IMR-90 (cell line): ENCODE measurements at regions not wholly inside any gene's neighbourhood (a gene's known extent, or its start where the extent isn't known, plus 50 kb on each side); places are given as distances from the start of the nearest gene placed in this dataset.

Experiments
- ATAC-seq: fragments of 200-7000 bp; cut with Tn5 transposase; 2 replicates; pipeline ENCODE4 v1.9.1; 2020; ENCODE audit warnings: low read depth, mild to moderate bottlenecking, moderate library complexity
- BruUV-seq: library from RNA; stranded (reverse); fragments of 400-500 nt; replicated peaks from 2 replicates; lab custom pipeline; 2021; lab: Mats Ljungman, UMichigan
- CTCF ChIA-PET: fragments of 300-600 bp; formaldehyde crosslinking; extraction: SDS; loops from one replicate; lab custom pipeline; 2021; ENCODE audit warnings: antibody characterized with exemption; lab: Yijun Ruan, JAX
- POLR2A ChIA-PET: fragments of 300-600 bp; sonication (Branson Sonifier 250); formaldehyde crosslinking; loops from one replicate; lab custom pipeline; 2022; ENCODE audit warnings: antibody characterized with exemption; ENCODE audit not compliant: unreplicated experiment; lab: Charles Lee
- DNase-seq: peaks from one replicate; pipeline ENCODE4 v3.0.0; 2013
- H2AFZ ChIP-seq: replicated peaks from 2 replicates; pipeline ENCODE3; 2013; ENCODE audit warnings: low read length, mild to moderate bottlenecking; ENCODE audit not compliant: poor library complexity
- H2AK5ac ChIP-seq: 2 replicates; pipeline ENCODE4 v1.6.1; 2013; ENCODE audit warnings: low read depth, low read length, inconsistent platforms
- H2AK9ac ChIP-seq: replicated peaks from 2 replicates; pipeline ENCODE3; 2013; ENCODE audit warnings: mild to moderate bottlenecking, low read depth, low read length, moderate library complexity; ENCODE audit not compliant: poor library complexity
- H2BK120ac ChIP-seq: 2 replicates; pipeline ENCODE4 v1.6.1; 2013; ENCODE audit warnings: low read depth, low read length, inconsistent platforms
- H2BK15ac ChIP-seq: 3 replicates; pipeline ENCODE4 v1.6.1; 2013; ENCODE audit warnings: low read depth, low read length, inconsistent platforms
- H2BK20ac ChIP-seq: 2 replicates; pipeline ENCODE4 v1.6.1; 2013; ENCODE audit warnings: low read depth, mild to moderate bottlenecking, inconsistent platforms, low read length, moderate library complexity
- H2BK5ac ChIP-seq: 2 replicates; pipeline ENCODE4 v1.6.1; 2013; ENCODE audit warnings: mild to moderate bottlenecking, low read depth, low read length, inconsistent platforms; ENCODE audit not compliant: poor library complexity, severe bottlenecking
- H3K14ac ChIP-seq: replicated peaks from 2 replicates; pipeline ENCODE4 v1.6.1; 2013; ENCODE audit warnings: low read depth, low read length, inconsistent platforms
- H3K18ac ChIP-seq: 2 replicates; pipeline ENCODE4 v1.6.1; 2013; ENCODE audit warnings: low read depth, low read length, control low read depth
- H3K23ac ChIP-seq: 2 replicates; pipeline ENCODE4 v1.6.1; 2013; ENCODE audit warnings: low read depth, low read length, inconsistent platforms
- H3K27ac ChIP-seq: 2 replicates; pipeline ENCODE4 v1.5.1; 2013; ENCODE audit warnings: mild to moderate bottlenecking, control low read depth, low read length; ENCODE audit not compliant: insufficient read depth
- H3K27me3 ChIP-seq: 2 replicates; pipeline ENCODE4 v1.6.1; 2013; ENCODE audit warnings: low read length; ENCODE audit not compliant: control insufficient read depth, insufficient read depth
- H3K36me3 ChIP-seq: 2 replicates; pipeline ENCODE4 v1.6.1; 2013; ENCODE audit warnings: low read length, mixed read lengths; ENCODE audit not compliant: control insufficient read depth, insufficient read depth
- H3K4ac ChIP-seq: 2 replicates; pipeline ENCODE4 v1.6.1; 2013; ENCODE audit warnings: low read depth, low read length, inconsistent platforms
- H3K4me1 ChIP-seq: 2 replicates; pipeline ENCODE4 v1.6.1; 2013; ENCODE audit warnings: low read length, mixed read lengths; ENCODE audit not compliant: control insufficient read depth, insufficient read depth
- H3K4me2 ChIP-seq: 2 replicates; pipeline ENCODE4 v1.6.1; 2013; ENCODE audit warnings: low read depth, mild to moderate bottlenecking, control low read depth, low read length, moderate library complexity
- H3K4me3 ChIP-seq: 2 replicates; pipeline ENCODE4 v1.5.1; 2013; ENCODE audit warnings: low read depth, mild to moderate bottlenecking, control low read depth, low read length, moderate library complexity; ENCODE audit not compliant: insufficient read depth
- H3K56ac ChIP-seq: 2 replicates; pipeline ENCODE4 v1.6.1; 2013; ENCODE audit warnings: low read length, inconsistent platforms; ENCODE audit not compliant: insufficient read depth; ENCODE audit errors: extremely low read depth
- H3K79me1 ChIP-seq, 2 experiments: 2 replicates each; pipeline ENCODE4 v1.6.1; 2013; ENCODE audit warnings: low read length in 2 of 2, inconsistent platforms in 1 of 2, low read depth in 1 of 2
- H3K9ac ChIP-seq: 2 replicates; pipeline ENCODE4 v1.6.1; 2013; ENCODE audit warnings: low read depth, low read length, control low read depth
- H3K9me1 ChIP-seq: 2 replicates; pipeline ENCODE4 v1.6.1; 2013; ENCODE audit warnings: low read length, inconsistent platforms; ENCODE audit not compliant: insufficient read depth
- H3K9me3 ChIP-seq: 2 replicates; pipeline ENCODE4 v1.6.1; 2013; ENCODE audit warnings: low read length; ENCODE audit not compliant: control insufficient read depth, insufficient read depth
- H4K20me1 ChIP-seq: 2 replicates; pipeline ENCODE4 v1.6.1; 2013; ENCODE audit warnings: low read length, inconsistent platforms; ENCODE audit not compliant: insufficient read depth
- H4K5ac ChIP-seq: 2 replicates; pipeline ENCODE4 v1.6.1; 2013; ENCODE audit warnings: mild to moderate bottlenecking, low read depth, low read length, control low read depth
- H4K8ac ChIP-seq, 2 experiments: 2 replicates each; pipeline ENCODE4 v1.6.1; 2013; ENCODE audit warnings: low read depth in 2 of 2, low read length in 2 of 2, control low read depth in 1 of 2, inconsistent platforms in 1 of 2
- H4K91ac ChIP-seq: 2 replicates; pipeline ENCODE4 v1.6.1; 2013; ENCODE audit warnings: low read depth, low read length, inconsistent platforms; ENCODE audit not compliant: insufficient read depth
- BHLHE40 ChIP-seq: fragments of 150-350 bp; IDR thresholded peaks from 2 replicates; pipeline ENCODE4 v1.6.1; 2016; ENCODE audit warnings: mild to moderate bottlenecking, low read depth, low read length
- CHD1 ChIP-seq: IDR thresholded peaks from 2 replicates; pipeline ENCODE4 v1.6.1; 2012; ENCODE audit warnings: low read depth, low read length, improper control_type of control experiment
- RCOR1 ChIP-seq: IDR thresholded peaks from 2 replicates; pipeline ENCODE4 v1.6.1; 2012; ENCODE audit warnings: mild to moderate bottlenecking, low read length, improper control_type of control experiment; ENCODE audit not compliant: insufficient replicate concordance
- SMC3 ChIP-seq: fragments of 150-350 bp; IDR thresholded peaks from 2 replicates; pipeline ENCODE4 v1.6.1; 2016; ENCODE audit warnings: low read depth, mild to moderate bottlenecking, antibody characterized with exemption, low read length, moderate library complexity
- WGBS, 2 experiments: methylation state at CpG; one replicate each; pipeline versions ENCODE4 v1.1.5 to v1.1.7; 2013; ENCODE audit warnings: missing lambda C conversion rate in 2 of 2; ENCODE audit not compliant: insufficient read length in 1 of 2; ENCODE audit errors: extremely low coverage in 2 of 2; 5-methylcytosine and 5-hydroxymethylcytosine counted together
- dilution Hi-C: fragments of 300-500 bp; cut with HindIII; formaldehyde crosslinking; loops from one replicate; pipeline ENCODE4 v1.14.3; 2018; ENCODE audit warnings: low sequenced_read_pairs; ENCODE audit not compliant: unreplicated experiment
- in situ Hi-C: fragments of 300-500 bp; cut with MboI; formaldehyde crosslinking; loops from 3 replicates; pipeline ENCODE4 v1.14.3; 2019; ENCODE audit warnings: low sequenced_read_pairs, inconsistent platforms, mixed read lengths
- intact Hi-C: fragments of 100-400 bp; cut with micrococcal nuclease; formaldehyde crosslinking; loops from 2 replicates; pipeline ENCODE4 v1.10.0; 2022
- TF ChIP-seq, protein P1 (sequence below): fragments of 150-350 bp; IDR thresholded peaks from 2 replicates; pipeline ENCODE4 v1.6.1; 2016; ENCODE audit warnings: low read depth, mild to moderate bottlenecking, low read length, moderate library complexity, borderline replicate concordance
- TF ChIP-seq, protein P2 (sequence below): conservative IDR thresholded peaks from 2 replicates; pipeline ENCODE4 v1.5.1; 2012; ENCODE audit warnings: mild to moderate bottlenecking, low read depth, low read length, improper control_type of control experiment

DNA sequence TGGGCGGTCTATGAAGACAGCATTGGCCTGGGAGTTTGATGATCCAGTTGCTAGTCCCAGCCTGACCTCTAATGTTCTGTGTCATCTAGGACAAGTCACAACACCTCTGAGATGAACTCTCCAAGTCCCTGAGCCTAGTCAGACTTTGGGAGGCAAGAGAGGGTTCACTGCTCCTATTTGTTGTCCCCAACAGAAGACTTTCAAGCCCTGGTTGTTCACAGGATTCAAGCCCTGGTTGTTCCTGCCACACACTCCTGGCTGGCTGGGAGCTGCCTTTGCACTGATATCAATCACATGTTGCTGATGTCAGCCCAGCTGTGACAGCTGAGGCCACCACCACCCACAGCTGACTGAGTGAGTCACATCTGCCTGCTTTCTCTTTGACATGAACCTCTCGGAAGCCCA lies 253.2 kb upstream of the RASGEF1B start:
- H3K4me2 ChIP-seq = no peak overlapping the region
- no peak overlapping the region for H2AK5ac ChIP-seq
- intact Hi-C loops (no loop called here), in situ Hi-C loops (no loop called here), dilution Hi-C loops (no loop called here)
- no CpG with 5 or more reads among the region's 2 CpGs for WGBS, 2 experiments
- H3K56ac ChIP-seq = no peak overlapping the region
- H3K36me3 ChIP-seq = no peaks in the 10 kb centered on the region
- no peak overlapping the region for H3K27ac ChIP-seq
- ChIA-PET CTCF (no interaction called here), POLR2A (no interaction called here)
- H2AFZ ChIP-seq = no peak overlapping the region
- H3K79me1 ChIP-seq = no peaks in the 10 kb centered on the region
- TF ChIP-seq, protein P1, sequence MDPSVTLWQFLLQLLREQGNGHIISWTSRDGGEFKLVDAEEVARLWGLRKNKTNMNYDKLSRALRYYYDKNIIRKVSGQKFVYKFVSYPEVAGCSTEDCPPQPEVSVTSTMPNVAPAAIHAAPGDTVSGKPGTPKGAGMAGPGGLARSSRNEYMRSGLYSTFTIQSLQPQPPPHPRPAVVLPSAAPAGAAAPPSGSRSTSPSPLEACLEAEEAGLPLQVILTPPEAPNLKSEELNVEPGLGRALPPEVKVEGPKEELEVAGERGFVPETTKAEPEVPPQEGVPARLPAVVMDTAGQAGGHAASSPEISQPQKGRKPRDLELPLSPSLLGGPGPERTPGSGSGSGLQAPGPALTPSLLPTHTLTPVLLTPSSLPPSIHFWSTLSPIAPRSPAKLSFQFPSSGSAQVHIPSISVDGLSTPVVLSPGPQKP = no peak
- TF ChIP-seq, protein P2, sequence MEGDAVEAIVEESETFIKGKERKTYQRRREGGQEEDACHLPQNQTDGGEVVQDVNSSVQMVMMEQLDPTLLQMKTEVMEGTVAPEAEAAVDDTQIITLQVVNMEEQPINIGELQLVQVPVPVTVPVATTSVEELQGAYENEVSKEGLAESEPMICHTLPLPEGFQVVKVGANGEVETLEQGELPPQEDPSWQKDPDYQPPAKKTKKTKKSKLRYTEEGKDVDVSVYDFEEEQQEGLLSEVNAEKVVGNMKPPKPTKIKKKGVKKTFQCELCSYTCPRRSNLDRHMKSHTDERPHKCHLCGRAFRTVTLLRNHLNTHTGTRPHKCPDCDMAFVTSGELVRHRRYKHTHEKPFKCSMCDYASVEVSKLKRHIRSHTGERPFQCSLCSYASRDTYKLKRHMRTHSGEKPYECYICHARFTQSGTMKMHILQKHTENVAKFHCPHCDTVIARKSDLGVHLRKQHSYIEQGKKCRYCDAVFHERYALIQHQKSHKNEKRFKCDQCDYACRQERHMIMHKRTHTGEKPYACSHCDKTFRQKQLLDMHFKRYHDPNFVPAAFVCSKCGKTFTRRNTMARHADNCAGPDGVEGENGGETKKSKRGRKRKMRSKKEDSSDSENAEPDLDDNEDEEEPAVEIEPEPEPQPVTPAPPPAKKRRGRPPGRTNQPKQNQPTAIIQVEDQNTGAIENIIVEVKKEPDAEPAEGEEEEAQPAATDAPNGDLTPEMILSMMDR = no peak
- no peak for TF ChIP-seq CHD1
- TF ChIP-seq BHLHE40 = no peak
- TF ChIP-seq RCOR1 = no peak
- no peak for TF ChIP-seq SMC3
- H3K9ac ChIP-seq = no peak overlapping the region
- H2BK5ac ChIP-seq = no peak overlapping the region
- ATAC-seq (no peak), DNase-seq (no peak)
- no peaks in the 10 kb centered on the region for H4K20me1 ChIP-seq
- no peak overlapping the region for H2BK15ac ChIP-seq
- no peaks in the 10 kb centered on the region for H3K9me1 ChIP-seq
- no peaks in the 10 kb centered on the region for H3K9me3 ChIP-seq
- no peak overlapping the region for H4K91ac ChIP-seq
- no peak overlapping the region for H2BK120ac ChIP-seq
- H3K4me3 ChIP-seq = no peak overlapping the region
- no peak overlapping the region for H3K14ac ChIP-seq
- no peaks in the 10 kb centered on the region for H3K4me1 ChIP-seq
- H3K23ac ChIP-seq = no peak overlapping the region
- no peak overlapping the region for H4K5ac ChIP-seq
- no peak overlapping the region for H3K4ac ChIP-seq
- no peak overlapping the region for H2AK9ac ChIP-seq
- H3K27me3 ChIP-seq = no peaks in the 10 kb centered on the region
- BruUV-seq = no TSS peak
- no peak overlapping the region for H3K18ac ChIP-seq
- H4K8ac ChIP-seq = no peak overlapping the region
- no peak overlapping the region for H2BK20ac ChIP-seq
